HG02870 (cell line): ENCODE measurements at regions not wholly inside any gene's neighbourhood (a gene's known extent, or its start where the extent isn't known, plus 50 kb on each side); places are given as distances from the start of the nearest gene placed in this dataset.
"Not testable (repeated sequence)": the region's sequence is repeated elsewhere in the genome, so short reads cannot be mapped to it uniquely, and the experiment has no call there.

Experiments
- ATAC-seq: cut with Tn5 transposase; IDR thresholded peaks from one replicate; pipeline ENCODE4 v1.9.1; 2021; ENCODE audit warnings: mild to moderate bottlenecking, moderate library complexity; ENCODE audit not compliant: unreplicated experiment

- ATAC-seq, result no peak
Observed at GRCh38 chr11:34756591-34756990, 135.7 kb downstream of the EHF start.

GRCh38 chr11:34755671-34756070 is 134.8 kb downstream of the EHF start:
- ATAC-seq, result no peak

- no peak for ATAC-seq
Observed at GRCh38 chr11:34754171-34754823, 133.4 kb downstream of the EHF start.

GRCh38 chr11:34750692-34751405 is 130.0 kb downstream of the EHF start:
- no peak for ATAC-seq

GRCh38 chr11:34749666-34750659 is 129.1 kb downstream of the EHF start:
- no peak for ATAC-seq

- ATAC-seq, result no peak
Observed at GRCh38 chr11:34748036-34748435, 127.1 kb downstream of the EHF start.

- ATAC-seq, result no peak
Observed at GRCh38 chr11:34747251-34747650, 126.4 kb downstream of the EHF start.

GRCh38 chr11:34745195-34745594 is 124.3 kb downstream of the EHF start:
- ATAC-seq, result no peak

GRCh38 chr11:34744511-34744910 is 123.6 kb downstream of the EHF start:
- no peak for ATAC-seq

GRCh38 chr11:34738237-34738636 is 117.3 kb downstream of the EHF start:
- no peak for ATAC-seq

GRCh38 chr11:34732831-34733230 is 111.9 kb downstream of the EHF start:
- no peak for ATAC-seq

- no peak for ATAC-seq
Observed at GRCh38 chr11:34731603-34732002, 110.7 kb downstream of the EHF start.

- no peak for ATAC-seq
Observed at GRCh38 chr11:34730544-34731295, 109.8 kb downstream of the EHF start.

- no peak for ATAC-seq
Observed at GRCh38 chr11:34728609-34729008, 107.7 kb downstream of the EHF start.

GRCh38 chr11:34727228-34727737 is 106.4 kb downstream of the EHF start:
- ATAC-seq, result no peak

- no peak for ATAC-seq
Observed at GRCh38 chr11:34724973-34725372, 104.1 kb downstream of the EHF start.

- ATAC-seq, result no peak
Observed at GRCh38 chr11:34721646-34722045, 100.8 kb downstream of the EHF start.

GRCh38 chr11:34719303-34719848 is 98.5 kb downstream of the EHF start:
- no peak for ATAC-seq

- ATAC-seq, result not testable (repeated sequence)
Observed at GRCh38 chr11:34713631-34714030, 92.7 kb downstream of the EHF start.
